SK-N-SH (cell line): ENCODE measurements at regions not wholly inside any gene's neighbourhood (a gene's known extent, or its start where the extent isn't known, plus 50 kb on each side); places are given as distances from the start of the nearest gene placed in this dataset.

Experiments
- CTCF ChIA-PET: fragments of 300-600, 350-600 bp; formaldehyde crosslinking; extraction: SDS; loops from one replicate; lab custom pipeline; 2021; lab: Yijun Ruan, JAX
- POLR2A ChIA-PET: fragments of 350-600 bp; sonication (Branson Sonifier 250); formaldehyde crosslinking; extraction: SDS; loops from one replicate; lab custom pipeline; 2020; ENCODE audit warnings: antibody characterized with exemption, inconsistent platforms; lab: Yijun Ruan, JAX
- DNase-seq: peaks from one replicate; pipeline ENCODE4 v3.0.0; 2012
- H2AFZ ChIP-seq: fragments of 200-600 bp; sonication (generic); 2 replicates; pipeline ENCODE4 v1.8.1; 2016; ENCODE audit warnings: antibody characterized with exemption, mild to moderate bottlenecking, low read depth
- H3F3A ChIP-seq: fragments of 200-600 bp; sonication (generic); replicated peaks from 2 replicates; pipeline ENCODE3; 2016; ENCODE audit warnings: antibody characterized with exemption, mild to moderate bottlenecking; ENCODE audit not compliant: insufficient read depth
- H3K27ac ChIP-seq, 2 experiments: fragments of 200-500 bp in 1 of 2; fragments of 200-600 bp in 1 of 2; sonication (Bioruptor generic) in 1 of 2; sonication (generic), shearing (Covaris generic) in 1 of 2; 2 replicates each; pipeline versions ENCODE4 v1.5.1 to v1.6.1; 2014 to 2016; ENCODE audit warnings: low read depth in 2 of 2, inconsistent platforms in 1 of 2, low read length in 1 of 2, mild to moderate bottlenecking in 1 of 2, mixed read lengths in 1 of 2
- H3K27me3 ChIP-seq: fragments of 200-600 bp; sonication (generic), shearing (Covaris generic); 2 replicates; pipeline ENCODE4 v1.6.1; 2016; ENCODE audit warnings: mixed run types; ENCODE audit not compliant: insufficient read depth
- H3K36me3 ChIP-seq, 2 experiments: fragments of 200-500 bp in 1 of 2; fragments of 200-600 bp in 1 of 2; sonication (Bioruptor generic) in 1 of 2; sonication (generic) in 1 of 2; replicated peaks in 1 of 2; 2 replicates each; pipeline versions ENCODE3 to v1.5.1; 2014 to 2016; ENCODE audit warnings: low read length in 1 of 2, mild to moderate bottlenecking in 1 of 2; ENCODE audit not compliant: insufficient read depth in 2 of 2, control insufficient read depth in 1 of 2
- H3K4me1 ChIP-seq, 2 experiments: fragments of 200-500 bp in 1 of 2; fragments of 200-600 bp in 1 of 2; sonication (Bioruptor generic) in 1 of 2; sonication (generic), shearing (Covaris generic) in 1 of 2; 2 replicates each; pipeline versions ENCODE4 v1.5.1 to v1.6.1; 2014 to 2016; ENCODE audit warnings: low read depth in 1 of 2, low read length in 1 of 2, mixed run types in 1 of 2; ENCODE audit not compliant: insufficient read depth in 2 of 2, control insufficient read depth in 1 of 2
- H3K4me2 ChIP-seq: fragments of 200-600 bp; sonication (generic), shearing (Covaris generic); 2 replicates; pipeline ENCODE4 v1.6.1; 2017; ENCODE audit warnings: mixed run types
- H3K4me3 ChIP-seq, 2 experiments: fragments of 200-500 bp in 1 of 2; fragments of 200-600 bp in 1 of 2; sonication (Bioruptor generic) in 1 of 2; sonication (generic), shearing (Covaris generic) in 1 of 2; 2 replicates each; pipeline versions ENCODE4 v1.5.1 to v1.8.1; 2014 to 2016; ENCODE audit warnings: low read depth in 2 of 2, inconsistent platforms in 1 of 2, low read length in 1 of 2, mild to moderate bottlenecking in 1 of 2, mixed read lengths in 1 of 2, moderate library complexity in 1 of 2
- H3K79me2 ChIP-seq: fragments of 200-600 bp; sonication (generic); 2 replicates; pipeline ENCODE4 v1.8.1; 2017; ENCODE audit warnings: mild to moderate bottlenecking; ENCODE audit not compliant: insufficient read depth
- H3K9ac ChIP-seq: fragments of 200-600 bp; sonication (generic); 2 replicates; pipeline ENCODE4 v1.6.1; 2017; ENCODE audit warnings: mixed run types
- H3K9me2 ChIP-seq: fragments of 200-600 bp; sonication (generic); 2 replicates; pipeline ENCODE4 v1.6.1; 2017; ENCODE audit warnings: mixed run types
- H3K9me3 ChIP-seq: fragments of 200-600 bp; sonication (generic); 2 replicates; pipeline ENCODE4 v1.6.1; 2017; ENCODE audit warnings: mixed run types, mild to moderate bottlenecking, moderate library complexity
- H4K20me1 ChIP-seq: fragments of 200-600 bp; sonication (generic); 2 replicates; pipeline ENCODE4 v1.6.1; 2017; ENCODE audit warnings: mild to moderate bottlenecking, mixed run types; ENCODE audit not compliant: insufficient read depth
- CTCF ChIP-seq: fragments of 200-600 bp; sonication (generic); IDR thresholded peaks from 2 replicates; pipeline ENCODE4 v1.6.1; 2017; ENCODE audit warnings: antibody characterized with exemption, mild to moderate bottlenecking, moderate library complexity
- ELF1 ChIP-seq: IDR thresholded peaks from 2 replicates; pipeline ENCODE4 v1.4.0; 2012
- EP300 ChIP-seq, 2 experiments: IDR thresholded peaks; 2 replicates each; pipeline versions ENCODE4 v1.4.0 to v1.6.1; 2012; ENCODE audit warnings: borderline replicate concordance in 1 of 2, low read depth in 1 of 2, low read length in 1 of 2
- FOXJ3 ChIP-seq: sonication (generic); formaldehyde crosslinking; IDR thresholded peaks from 2 replicates; pipeline ENCODE4 v1.5.1; 2020; ENCODE audit warnings: mild to moderate bottlenecking, missing genetic modification reagents
- FOXM1 ChIP-seq: IDR thresholded peaks from 2 replicates; pipeline ENCODE4 v1.4.0; 2012; ENCODE audit warnings: low read depth, mild to moderate bottlenecking
- JUND ChIP-seq: IDR thresholded peaks from 2 replicates; pipeline ENCODE4 v1.4.0; 2012
- MEF2A ChIP-seq: IDR thresholded peaks from 2 replicates; pipeline ENCODE4 v1.4.0; 2012; ENCODE audit warnings: low read depth, borderline replicate concordance
- MXI1 ChIP-seq: IDR thresholded peaks from 2 replicates; pipeline ENCODE4 v1.6.1; 2012; ENCODE audit warnings: mild to moderate bottlenecking, low read depth, low read length, improper control_type of control experiment
- NRF1 ChIP-seq: IDR thresholded peaks from 2 replicates; pipeline ENCODE4 v1.6.1; 2012; ENCODE audit warnings: low read depth, mild to moderate bottlenecking, low read length
- RAD21 ChIP-seq: IDR thresholded peaks from 2 replicates; pipeline ENCODE4 v1.6.1; 2012; ENCODE audit warnings: mild to moderate bottlenecking, low read length
- SMC3 ChIP-seq: IDR thresholded peaks from 2 replicates; pipeline ENCODE4 v1.6.1; 2012; ENCODE audit warnings: low read depth, low read length, improper control_type of control experiment
- TAF1 ChIP-seq: IDR thresholded peaks from 2 replicates; pipeline ENCODE4 v1.6.1; 2012; ENCODE audit warnings: low read depth, mild to moderate bottlenecking, low read length, moderate library complexity, borderline replicate concordance
- TCF12 ChIP-seq: IDR thresholded peaks from 2 replicates; pipeline ENCODE4 v1.4.0; 2012
- TEAD4 ChIP-seq: IDR thresholded peaks from 2 replicates; pipeline ENCODE4 v1.4.0; 2012; ENCODE audit warnings: mild to moderate bottlenecking, borderline replicate concordance; ENCODE audit not compliant: insufficient read depth
- USF1 ChIP-seq: IDR thresholded peaks from 2 replicates; pipeline ENCODE4 v1.4.0; 2012; ENCODE audit warnings: low read depth, borderline replicate concordance
- WGBS: methylation state at CpG from one replicate; pipeline ENCODE4 v1.1.6; 2017; ENCODE audit warnings: low lambda C conversion rate; 5-methylcytosine and 5-hydroxymethylcytosine counted together
- TF ChIP-seq, protein P1 (sequence below): fragments of 150-350 bp; IDR thresholded peaks from 2 replicates; pipeline ENCODE4 v1.6.1; 2017; ENCODE audit warnings: antibody characterized with exemption, low read length, low read depth, borderline replicate concordance
- TF ChIP-seq, protein P2 (sequence below): IDR thresholded peaks from 2 replicates; pipeline ENCODE4 v1.4.0; 2012; ENCODE audit warnings: low read depth, borderline replicate concordance
- TF ChIP-seq, protein P3 (sequence below): IDR thresholded peaks from 2 replicates; pipeline ENCODE4 v1.4.0; 2012; ENCODE audit warnings: low read depth

DNA sequence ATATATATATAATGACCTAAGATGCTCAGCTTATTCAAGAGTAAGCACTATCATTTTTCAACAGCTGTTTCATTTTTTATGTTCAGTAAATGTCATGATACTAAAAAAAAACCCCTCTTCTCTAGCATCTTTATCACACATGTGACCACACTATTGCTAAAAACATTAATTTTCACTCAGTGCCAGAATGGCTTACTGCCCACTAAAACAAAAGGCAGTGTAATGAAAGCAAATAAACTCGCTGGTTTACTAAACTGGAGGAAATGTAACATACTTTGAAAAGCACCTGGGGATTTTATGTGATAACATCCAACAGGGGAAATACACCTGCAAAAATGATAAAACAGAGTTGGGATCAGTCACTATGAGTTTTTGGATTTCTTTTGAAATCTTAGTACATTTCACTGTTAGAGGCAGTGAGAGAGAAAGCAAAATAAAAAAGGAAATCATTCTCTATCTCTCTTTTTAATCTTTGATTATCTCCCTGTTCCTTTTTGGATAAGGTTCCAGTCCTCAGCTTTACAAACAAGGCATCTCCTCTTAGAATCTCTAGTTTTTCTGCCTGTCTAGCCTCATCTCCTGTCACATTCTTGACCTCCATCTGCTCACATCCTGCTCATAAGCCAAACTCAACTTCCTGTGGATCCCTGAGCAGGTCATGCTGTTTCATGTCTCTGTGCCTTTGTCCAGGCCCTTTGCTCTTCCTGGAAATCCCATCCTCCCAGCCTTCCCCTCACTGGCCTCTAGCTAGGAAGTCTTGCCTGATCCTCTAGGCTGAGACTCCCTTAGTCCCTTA is 338.0 kb downstream of the MAN2A1 start:
- H3K9ac ChIP-seq = no peak overlapping the region
- 43% methylated on average over 1 of the region's 1 CpG for WGBS
- no peaks in the 10 kb centered on the region for H3K9me2 ChIP-seq
- no peak overlapping the region for H3K4me2 ChIP-seq
- H2AFZ ChIP-seq = no peak overlapping the region
- no peak for DNase-seq
- TF ChIP-seq TCF12 (peak; percentile 45; the same call in 1 of the 2 replicates), EP300 (IDR thresholded peaks at IDR 0.05; ENCODE audit: borderline replicate concordance in 1 of 2, low read depth in 1 of 2, low read length in 1 of 2) (no peak)
- TF ChIP-seq, all 33 proteins: peak for 1
- CTCF ChIA-PET = no interaction called here
- Histone ChIP-seq H3K4me3 (no peak overlapping the region), H3K4me1 (no peaks in the 10 kb centered on the region; a peak in 1 of 4 replicates), H3K27ac (peak overlapping the region in 1 of 2 experiments; percentile 60; a peak in 1 of 4 replicates), H3F3A (no peaks in the 10 kb centered on the region), H3K27me3 (no peaks in the 10 kb centered on the region), H4K20me1 (no peaks in the 10 kb centered on the region), H3K79me2 (no peaks in the 10 kb centered on the region), H3K9me3 (no peaks in the 10 kb centered on the region), H3K36me3 (no peaks in the 10 kb centered on the region)
- POLR2A ChIA-PET = no interaction called here

GRCh38 chr5:110031402-110032140 is 341.8 kb downstream of the MAN2A1 start:
- no peak for DNase-seq
- Histone ChIP-seq H3F3A (no peaks in the 10 kb centered on the region), H2AFZ (no peak overlapping the region), H3K9me2 (no peaks in the 10 kb centered on the region), H4K20me1 (no peaks in the 10 kb centered on the region), H3K36me3 (no peaks in the 10 kb centered on the region), H3K27me3 (no peaks in the 10 kb centered on the region), H3K4me3 (no peak overlapping the region), H3K4me1 (no peaks in the 10 kb centered on the region; a peak in 1 of 4 replicates), H3K9me3 (no peaks in the 10 kb centered on the region), H3K9ac (no peak overlapping the region), H3K27ac (no peak overlapping the region), H3K4me2 (no peak overlapping the region), H3K79me2 (no peaks in the 10 kb centered on the region)
- ChIA-PET POLR2A (no interaction called here), CTCF (no interaction called here)
- TF ChIP-seq NRF1 (no peak), EP300 (IDR thresholded peaks at IDR 0.05; ENCODE audit: borderline replicate concordance in 1 of 2, low read depth in 1 of 2, low read length in 1 of 2) (no peak), TAF1 (no peak), USF1 (no peak), FOXM1 (no peak), RAD21 (no peak), FOXJ3 (no peak), ELF1 (no peak), MXI1 (no peak), SMC3 (no peak), TEAD4 (no peak), MEF2A (no peak), CTCF (no peak), JUND (no peak)
- TF ChIP-seq, protein P1, sequence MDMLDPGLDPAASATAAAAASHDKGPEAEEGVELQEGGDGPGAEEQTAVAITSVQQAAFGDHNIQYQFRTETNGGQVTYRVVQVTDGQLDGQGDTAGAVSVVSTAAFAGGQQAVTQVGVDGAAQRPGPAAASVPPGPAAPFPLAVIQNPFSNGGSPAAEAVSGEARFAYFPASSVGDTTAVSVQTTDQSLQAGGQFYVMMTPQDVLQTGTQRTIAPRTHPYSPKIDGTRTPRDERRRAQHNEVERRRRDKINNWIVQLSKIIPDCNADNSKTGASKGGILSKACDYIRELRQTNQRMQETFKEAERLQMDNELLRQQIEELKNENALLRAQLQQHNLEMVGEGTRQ = no peak
- TF ChIP-seq, protein P2, sequence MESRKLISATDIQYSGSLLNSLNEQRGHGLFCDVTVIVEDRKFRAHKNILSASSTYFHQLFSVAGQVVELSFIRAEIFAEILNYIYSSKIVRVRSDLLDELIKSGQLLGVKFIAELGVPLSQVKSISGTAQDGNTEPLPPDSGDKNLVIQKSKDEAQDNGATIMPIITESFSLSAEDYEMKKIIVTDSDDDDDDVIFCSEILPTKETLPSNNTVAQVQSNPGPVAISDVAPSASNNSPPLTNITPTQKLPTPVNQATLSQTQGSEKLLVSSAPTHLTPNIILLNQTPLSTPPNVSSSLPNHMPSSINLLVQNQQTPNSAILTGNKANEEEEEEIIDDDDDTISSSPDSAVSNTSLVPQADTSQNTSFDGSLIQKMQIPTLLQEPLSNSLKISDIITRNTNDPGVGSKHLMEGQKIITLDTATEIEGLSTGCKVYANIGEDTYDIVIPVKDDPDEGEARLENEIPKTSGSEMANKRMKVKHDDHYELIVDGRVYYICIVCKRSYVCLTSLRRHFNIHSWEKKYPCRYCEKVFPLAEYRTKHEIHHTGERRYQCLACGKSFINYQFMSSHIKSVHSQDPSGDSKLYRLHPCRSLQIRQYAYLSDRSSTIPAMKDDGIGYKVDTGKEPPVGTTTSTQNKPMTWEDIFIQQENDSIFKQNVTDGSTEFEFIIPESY = no peak
- TF ChIP-seq, protein P3, sequence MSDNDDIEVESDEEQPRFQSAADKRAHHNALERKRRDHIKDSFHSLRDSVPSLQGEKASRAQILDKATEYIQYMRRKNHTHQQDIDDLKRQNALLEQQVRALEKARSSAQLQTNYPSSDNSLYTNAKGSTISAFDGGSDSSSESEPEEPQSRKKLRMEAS = no peak
